Calu3 (cell line): ENCODE measurements at regions not wholly inside any gene's neighbourhood (a gene's known extent, or its start where the extent isn't known, plus 50 kb on each side); places are given as distances from the start of the nearest gene placed in this dataset.
"Not testable (repeated sequence)": the region's sequence is repeated elsewhere in the genome, so short reads cannot be mapped to it uniquely, and the experiment has no call there.

Experiments
- BruUV-seq: library from RNA; stranded (reverse); fragments of 400-500 nt; replicated peaks from 2 replicates; lab custom pipeline; 2021; lab: Mats Ljungman, UMichigan
- CTCF ChIA-PET: fragments of 300-600 bp; sonication (Branson Sonifier 250); formaldehyde crosslinking; loops from one replicate; lab custom pipeline; 2022; ENCODE audit warnings: antibody characterized with exemption; lab: Charles Lee
- DNase-seq: peaks from one replicate; pipeline ENCODE4 v3.0.0; 2022
- H3K27ac Mint-ChIP-seq: one replicate; pipeline ENCODE4 v1.8.0; 2022; ENCODE audit warnings: mixed read lengths; ENCODE audit not compliant: unreplicated experiment
- H3K27me3 Mint-ChIP-seq: one replicate; pipeline ENCODE4 v1.8.0; 2022; ENCODE audit warnings: mixed read lengths; ENCODE audit not compliant: unreplicated experiment
- H3K36me3 Mint-ChIP-seq: one replicate; pipeline ENCODE4 v1.8.0; 2022; ENCODE audit warnings: mild to moderate bottlenecking, moderate library complexity, mixed read lengths; ENCODE audit not compliant: insufficient read depth, unreplicated experiment
- H3K4me1 Mint-ChIP-seq: one replicate; pipeline ENCODE4 v1.8.0; 2022; ENCODE audit warnings: mild to moderate bottlenecking, low read depth, mixed read lengths; ENCODE audit not compliant: unreplicated experiment
- H3K4me3 Mint-ChIP-seq: one replicate; pipeline ENCODE4 v1.8.0; 2022; ENCODE audit warnings: mild to moderate bottlenecking, low read depth, moderate library complexity, mixed read lengths; ENCODE audit not compliant: unreplicated experiment
- H3K9me3 Mint-ChIP-seq: one replicate; pipeline ENCODE4 v1.8.0; 2022; ENCODE audit warnings: low read depth, mixed read lengths; ENCODE audit not compliant: unreplicated experiment
- CTCF ChIP-seq: fragments of 200-600 bp; IDR thresholded peaks from one replicate; pipeline ENCODE4 v1.8.0; 2022; ENCODE audit warnings: antibody characterized with exemption; ENCODE audit not compliant: unreplicated experiment
- intact Hi-C: fragments of 100-400 bp; cut with micrococcal nuclease; formaldehyde crosslinking; loops from one replicate; pipeline ENCODE4 v1.10.0; 2022; ENCODE audit not compliant: unreplicated experiment

GRCh38 chr7:28900311-28900710 is 57.8 kb downstream of the TRIL start:
- no peaks in the 10 kb centered on the region for H3K36me3 Mint-ChIP-seq
- peaks cover 14% of the 10 kb centered on the region for H3K4me1 Mint-ChIP-seq
- no peak overlapping the region for H3K27ac Mint-ChIP-seq
- H3K27me3 Mint-ChIP-seq, result no peaks in the 10 kb centered on the region
- TF ChIP-seq CTCF, result no peak
- intact Hi-C loops, result no loop called here
- BruUV-seq, result no TSS peak
- H3K4me3 Mint-ChIP-seq, result no peak overlapping the region
- CTCF ChIA-PET, result no interaction called here
- DNase-seq, result no peak
- H3K9me3 Mint-ChIP-seq, result no peaks in the 10 kb centered on the region

GRCh38 chr7:28893888-28894287 is 64.2 kb downstream of the TRIL start:
- CTCF ChIA-PET, result no interaction called here
- H3K36me3 Mint-ChIP-seq, result no peaks in the 10 kb centered on the region
- intact Hi-C loops, result no loop called here
- no peaks in the 10 kb centered on the region for H3K9me3 Mint-ChIP-seq
- no TSS peak for BruUV-seq
- no peak overlapping the region for H3K27ac Mint-ChIP-seq
- no peak for TF ChIP-seq CTCF
- no peaks in the 10 kb centered on the region for H3K27me3 Mint-ChIP-seq
- H3K4me3 Mint-ChIP-seq, result no peak overlapping the region
- no peak for DNase-seq
- H3K4me1 Mint-ChIP-seq, result peaks cover 25% of the 10 kb centered on the region

GRCh38 chr7:28891876-28892234 is 66.3 kb downstream of the TRIL start:
- CTCF ChIA-PET, result interaction anchor here (1.3 to 2.2 kb wide), 2 partner anchors 12 kb away, joined by 4 to 8 read pairs; no protein-coding TSS in a partner anchor
- H3K4me1 Mint-ChIP-seq, result peaks cover 25% of the 10 kb centered on the region
- H3K27me3 Mint-ChIP-seq, H3K27ac Mint-ChIP-seq, H3K4me3 Mint-ChIP-seq, H3K36me3 Mint-ChIP-seq, BruUV-seq, intact Hi-C loops, DNase-seq, H3K9me3 Mint-ChIP-seq: not testable (repeated sequence)

GRCh38 chr7:28891192-28891875 is 66.8 kb downstream of the TRIL start:
- CTCF ChIA-PET, result interaction anchor here (0.6 to 2.2 kb wide), 4 partner anchors 12 to 722 kb away, joined by 4 to 8 read pairs (median 5); no protein-coding TSS in a partner anchor
- intact Hi-C loops, result no loop called here
- peak; percentile 41 for DNase-seq
- H3K4me1 Mint-ChIP-seq, result peaks cover 25% of the 10 kb centered on the region
- peak overlapping the region; percentile 45 for H3K27ac Mint-ChIP-seq
- H3K9me3 Mint-ChIP-seq, result no peaks in the 10 kb centered on the region
- no TSS peak for BruUV-seq
- H3K27me3 Mint-ChIP-seq, result no peaks in the 10 kb centered on the region
- no peaks in the 10 kb centered on the region for H3K36me3 Mint-ChIP-seq
- peak overlapping the region; percentile 36 for H3K4me3 Mint-ChIP-seq
- no peak for TF ChIP-seq CTCF

- CTCF ChIA-PET, result interaction anchor here (1.6 to 2.2 kb wide), 2 partner anchors 11 to 32 kb away, joined by 5 to 8 read pairs; no protein-coding TSS in a partner anchor
- Mint-ChIP-seq H3K36me3 (no peaks in the 10 kb centered on the region), H3K27me3 (no peaks in the 10 kb centered on the region), H3K4me1 (peaks cover 25% of the 10 kb centered on the region), H3K4me3 (peak overlapping the region; percentile 27), H3K9me3 (no peaks in the 10 kb centered on the region), H3K27ac (peak overlapping the region; percentile 25)
- peak; percentile 58 for DNase-seq
- no peak for TF ChIP-seq CTCF
- BruUV-seq, result no TSS peak
- intact Hi-C loops, result no loop called here
Observed at GRCh38 chr7:28890137-28890536, 68.0 kb downstream of the TRIL start.
